ENCODE measurements at regions not wholly inside any gene's neighbourhood (a gene's known extent, or its start where the extent isn't known, plus 50 kb on each side); places are given as distances from the start of the nearest gene placed in this dataset.

GRCh38 chr2:793236-793635, 116.0 kb upstream of the TMEM18 start:
- no peak for TF ChIP-seq POLR2A (IDR thresholded peaks at IDR 0.05)
- no peak for TF ChIP-seq CTCF (IDR thresholded peaks at IDR 0.05)

Data from stomach (tissue), 4 donors.